Smooth muscle cell (in vitro differentiated cells): ENCODE measurements at regions not wholly inside any gene's neighbourhood (a gene's known extent, or its start where the extent isn't known, plus 50 kb on each side); places are given as distances from the start of the nearest gene placed in this dataset.

Experiments
- DNase-seq: peaks from one replicate; lab custom pipeline; 2025; ENCODE audit not compliant: unreplicated experiment; lab: John Stamatoyannopoulos, UW
- H2AFZ ChIP-seq: fragments of 200-600 bp; sonication (generic); 2 replicates; pipeline ENCODE4 v1.6.0; 2016; ENCODE audit warnings: antibody characterized with exemption, low read depth, mild to moderate bottlenecking
- H3F3A ChIP-seq: fragments of 200-600 bp; sonication (generic); 2 replicates; pipeline ENCODE4 v1.6.0; 2017; ENCODE audit warnings: antibody characterized with exemption, low read depth
- H3K27ac ChIP-seq: fragments of 200-600 bp; sonication (generic); 2 replicates; pipeline ENCODE4 v1.5.1; 2016; ENCODE audit warnings: low read depth, mild to moderate bottlenecking
- H3K27me3 ChIP-seq: fragments of 200-600 bp; sonication (generic); 2 replicates; pipeline ENCODE4 v1.6.1; 2016; ENCODE audit warnings: low read depth, mild to moderate bottlenecking
- H3K36me3 ChIP-seq: fragments of 200-600 bp; sonication (generic); 2 replicates; pipeline ENCODE4 v1.5.1; 2016; ENCODE audit warnings: low read depth
- H3K4me1 ChIP-seq: fragments of 200-600 bp; sonication (generic); 2 replicates; pipeline ENCODE4 v1.5.1; 2016; ENCODE audit warnings: low read depth
- H3K4me2 ChIP-seq: fragments of 200-600 bp; sonication (generic); 2 replicates; pipeline ENCODE4 v1.6.0; 2016; ENCODE audit warnings: mild to moderate bottlenecking
- H3K4me3 ChIP-seq: fragments of 200-600 bp; sonication (generic); 2 replicates; pipeline ENCODE4 v1.5.1; 2016; ENCODE audit warnings: mild to moderate bottlenecking
- H3K79me2 ChIP-seq: fragments of 200-600 bp; sonication (generic); 2 replicates; pipeline ENCODE4 v1.6.0; 2016; ENCODE audit warnings: low read depth, mild to moderate bottlenecking
- H3K9ac ChIP-seq: fragments of 200-600 bp; sonication (generic); 2 replicates; pipeline ENCODE4 v1.6.0; 2016; ENCODE audit warnings: low read depth
- H3K9me3 ChIP-seq: fragments of 200-600 bp; sonication (generic); replicated peaks from 2 replicates; pipeline ENCODE4 v1.5.1; 2016; ENCODE audit warnings: low read depth
- H4K20me1 ChIP-seq: fragments of 200-600 bp; sonication (generic); 2 replicates; pipeline ENCODE4 v1.6.0; 2016; ENCODE audit warnings: low read depth
- WGBS: methylation state at CpG from one replicate; pipeline ENCODE4 v1.1.7; 2016; ENCODE audit warnings: low lambda C conversion rate; 5-methylcytosine and 5-hydroxymethylcytosine counted together
- TF ChIP-seq, protein P1 (sequence below): fragments of 200-600 bp; sonication (generic); IDR thresholded peaks from 2 replicates; pipeline ENCODE4 v1.5.1; 2017; ENCODE audit warnings: borderline replicate concordance, mild to moderate bottlenecking, antibody characterized with exemption; ENCODE audit not compliant: insufficient read depth, poor library complexity, severe bottlenecking

- TF ChIP-seq, protein P1, sequence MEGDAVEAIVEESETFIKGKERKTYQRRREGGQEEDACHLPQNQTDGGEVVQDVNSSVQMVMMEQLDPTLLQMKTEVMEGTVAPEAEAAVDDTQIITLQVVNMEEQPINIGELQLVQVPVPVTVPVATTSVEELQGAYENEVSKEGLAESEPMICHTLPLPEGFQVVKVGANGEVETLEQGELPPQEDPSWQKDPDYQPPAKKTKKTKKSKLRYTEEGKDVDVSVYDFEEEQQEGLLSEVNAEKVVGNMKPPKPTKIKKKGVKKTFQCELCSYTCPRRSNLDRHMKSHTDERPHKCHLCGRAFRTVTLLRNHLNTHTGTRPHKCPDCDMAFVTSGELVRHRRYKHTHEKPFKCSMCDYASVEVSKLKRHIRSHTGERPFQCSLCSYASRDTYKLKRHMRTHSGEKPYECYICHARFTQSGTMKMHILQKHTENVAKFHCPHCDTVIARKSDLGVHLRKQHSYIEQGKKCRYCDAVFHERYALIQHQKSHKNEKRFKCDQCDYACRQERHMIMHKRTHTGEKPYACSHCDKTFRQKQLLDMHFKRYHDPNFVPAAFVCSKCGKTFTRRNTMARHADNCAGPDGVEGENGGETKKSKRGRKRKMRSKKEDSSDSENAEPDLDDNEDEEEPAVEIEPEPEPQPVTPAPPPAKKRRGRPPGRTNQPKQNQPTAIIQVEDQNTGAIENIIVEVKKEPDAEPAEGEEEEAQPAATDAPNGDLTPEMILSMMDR, result no peak
- Histone ChIP-seq H3F3A (no peaks in the 10 kb centered on the region), H3K27ac (no peak overlapping the region), H3K79me2 (no peaks in the 10 kb centered on the region), H3K4me2 (no peak overlapping the region), H4K20me1 (no peaks in the 10 kb centered on the region), H3K27me3 (no peaks in the 10 kb centered on the region), H3K9me3 (no peaks in the 10 kb centered on the region), H3K9ac (no peak overlapping the region), H3K4me1 (no peaks in the 10 kb centered on the region), H2AFZ (no peak overlapping the region), H3K36me3 (no peaks in the 10 kb centered on the region), H3K4me3 (no peak overlapping the region)
- 93% methylated on average over 6 of the region's 6 CpGs for WGBS
- DNase-seq, result no peak
Observed at GRCh38 chr3:176155012-176155411, 1042.3 kb downstream of the TBL1XR1 start.

DNA sequence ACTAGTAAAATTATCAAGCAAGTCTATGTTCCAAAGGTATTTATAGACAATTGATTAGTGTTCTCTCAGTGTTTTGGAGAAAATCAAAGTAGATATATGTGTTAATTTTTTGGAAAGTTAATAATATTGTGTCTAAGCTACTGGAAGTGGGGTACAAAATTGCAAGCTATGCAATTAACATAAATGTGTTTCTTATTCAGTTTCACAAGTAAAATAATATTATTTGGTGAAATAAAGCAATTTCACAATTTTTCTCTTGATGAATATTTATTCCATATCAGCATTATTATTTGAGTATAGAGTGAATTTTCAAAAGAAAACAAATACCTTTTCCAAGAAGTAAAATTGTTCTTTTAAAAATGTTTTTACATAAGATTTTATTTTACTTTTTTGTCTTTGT lies 1047.7 kb downstream of the TBL1XR1 start:
- H3K9me3 ChIP-seq, result no peaks in the 10 kb centered on the region
- H3K4me2 ChIP-seq, result no peak overlapping the region
- no peaks in the 10 kb centered on the region for H3F3A ChIP-seq

GRCh38 chr3:176147251-176147650 lies 1050.0 kb downstream of the TBL1XR1 start:
- H3K4me2 ChIP-seq, result no peak overlapping the region
- H3K27ac ChIP-seq, result no peak overlapping the region
- no peak overlapping the region for H3K4me3 ChIP-seq
- TF ChIP-seq, protein P1, result no peak
- no peaks in the 10 kb centered on the region for H3K27me3 ChIP-seq
- DNase-seq, result no peak
- H3K9me3 ChIP-seq, result no peaks in the 10 kb centered on the region
- H3K4me1 ChIP-seq, result no peaks in the 10 kb centered on the region
- H3K79me2 ChIP-seq, result no peaks in the 10 kb centered on the region
- H4K20me1 ChIP-seq, result no peaks in the 10 kb centered on the region
- no peaks in the 10 kb centered on the region for H3K36me3 ChIP-seq
- H3K9ac ChIP-seq, result no peak overlapping the region
- no peak overlapping the region for H2AFZ ChIP-seq
- no peaks in the 10 kb centered on the region for H3F3A ChIP-seq
- 78% methylated on average over 1 of the region's 1 CpG for WGBS

More for the DNA sequence above, 1047.7 kb downstream of the TBL1XR1 start:
- TF ChIP-seq, protein P1, result no peak
- no peaks in the 10 kb centered on the region for H3K79me2 ChIP-seq
- H4K20me1 ChIP-seq, result no peaks in the 10 kb centered on the region
- no peak overlapping the region for H3K9ac ChIP-seq
- DNase-seq, result no peak
- no peak overlapping the region for H3K4me3 ChIP-seq
- H3K36me3 ChIP-seq, result no peaks in the 10 kb centered on the region
- no peak overlapping the region for H3K27ac ChIP-seq
- no peak overlapping the region for H2AFZ ChIP-seq
- no peaks in the 10 kb centered on the region for H3K27me3 ChIP-seq
- no peaks in the 10 kb centered on the region for H3K4me1 ChIP-seq

- H3K4me1 ChIP-seq, result no peaks in the 10 kb centered on the region
- no peaks in the 10 kb centered on the region for H3K79me2 ChIP-seq
- TF ChIP-seq, protein P1, result no peak
- H3K4me3 ChIP-seq, result no peak overlapping the region
- H3F3A ChIP-seq, result no peaks in the 10 kb centered on the region
- H3K9ac ChIP-seq, result no peak overlapping the region
- WGBS, result 85% methylated on average over 1 of the region's 1 CpG
- no peak overlapping the region for H3K4me2 ChIP-seq
- no peak overlapping the region for H2AFZ ChIP-seq
- no peak for DNase-seq
- no peaks in the 10 kb centered on the region for H3K36me3 ChIP-seq
- H4K20me1 ChIP-seq, result no peaks in the 10 kb centered on the region
- H3K27me3 ChIP-seq, result no peaks in the 10 kb centered on the region
- H3K27ac ChIP-seq, result no peak overlapping the region
- H3K9me3 ChIP-seq, result no peaks in the 10 kb centered on the region
Observed at GRCh38 chr3:176141837-176142236, 1055.4 kb downstream of the TBL1XR1 start.
